Lower leg skin (tissue), 3 donors: ENCODE measurements at regions not wholly inside any gene's neighbourhood (a gene's known extent, or its start where the extent isn't known, plus 50 kb on each side); places are given as distances from the start of the nearest gene placed in this dataset.

Experiments used
- CTCF ChIP-seq, 3 donors: fragments of 450-650 bp; IDR thresholded peaks; one replicate each; pipeline ENCODE4 v1.5.1; 2016; ENCODE audit warnings: antibody characterized with exemption in 3 of 3, mild to moderate bottlenecking in 3 of 3, moderate library complexity in 2 of 3
- POLR2A ChIP-seq, 2 donors: fragments of 450-650 bp; IDR thresholded peaks; one replicate each; pipeline ENCODE4 v1.6.1; 2016 to 2017; ENCODE audit warnings: antibody characterized with exemption in 2 of 2, mild to moderate bottlenecking in 1 of 2, moderate library complexity in 1 of 2

- TF ChIP-seq CTCF (IDR thresholded peaks at IDR 0.05) (no peak), POLR2A (IDR thresholded peaks at IDR 0.05) (no peak)
Observed at GRCh38 chr2:16482460-16482859, 183.2 kb downstream of the CYRIA start.
